H1 (cell line): ENCODE measurements at regions not wholly inside any gene's neighbourhood (a gene's known extent, or its start where the extent isn't known, plus 50 kb on each side); places are given as distances from the start of the nearest gene placed in this dataset.

ENCODE experiments used
- CBX5 ChIP-seq: fragments of 300-800, 300-1000 bp; sonication (generic); IDR thresholded peaks from 2 replicates; pipeline ENCODE4 v1.7.1; 2016; ENCODE audit warnings: antibody characterized with exemption, low read length, low read depth
- SIRT6 ChIP-seq: IDR thresholded peaks from one replicate; pipeline ENCODE4 v1.7.1; 2012; ENCODE audit warnings: low read length, inconsistent platforms

DNA sequence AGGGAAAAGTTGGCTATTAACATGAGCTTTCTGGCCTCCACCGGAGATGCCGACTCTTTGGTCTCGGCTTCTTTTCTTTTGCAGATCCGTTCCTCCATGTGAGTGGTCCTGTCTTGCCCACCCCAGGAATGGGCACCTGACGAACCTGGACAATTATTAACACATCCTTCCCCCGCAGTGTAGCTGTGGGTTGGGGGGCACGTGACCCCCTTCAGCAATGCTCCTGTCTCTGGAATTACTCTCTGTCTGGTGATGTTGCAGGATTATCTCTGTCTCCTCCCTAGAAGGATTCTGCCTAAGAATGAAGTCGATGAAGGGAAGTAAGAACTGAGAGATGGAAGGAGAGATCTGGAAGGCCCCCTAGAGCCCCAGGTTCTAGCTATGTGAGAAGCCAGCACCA, 115.2 kb upstream of the NPAS2 start (continued):
- TF ChIP-seq CBX5 (no peak), SIRT6 (no peak)
- TF ChIP-seq, all 59 proteins: peak for 0
